GM18873 (cell line): ENCODE measurements at regions not wholly inside any gene's neighbourhood (a gene's known extent, or its start where the extent isn't known, plus 50 kb on each side); places are given as distances from the start of the nearest gene placed in this dataset.

Experiments used
- ATAC-seq: cut with Tn5 transposase; IDR thresholded peaks from one replicate; pipeline ENCODE4 v1.9.1; 2021; ENCODE audit warnings: mild to moderate bottlenecking, moderate library complexity, moderate number of reproducible peaks; ENCODE audit not compliant: unreplicated experiment, low FRiP score

DNA sequence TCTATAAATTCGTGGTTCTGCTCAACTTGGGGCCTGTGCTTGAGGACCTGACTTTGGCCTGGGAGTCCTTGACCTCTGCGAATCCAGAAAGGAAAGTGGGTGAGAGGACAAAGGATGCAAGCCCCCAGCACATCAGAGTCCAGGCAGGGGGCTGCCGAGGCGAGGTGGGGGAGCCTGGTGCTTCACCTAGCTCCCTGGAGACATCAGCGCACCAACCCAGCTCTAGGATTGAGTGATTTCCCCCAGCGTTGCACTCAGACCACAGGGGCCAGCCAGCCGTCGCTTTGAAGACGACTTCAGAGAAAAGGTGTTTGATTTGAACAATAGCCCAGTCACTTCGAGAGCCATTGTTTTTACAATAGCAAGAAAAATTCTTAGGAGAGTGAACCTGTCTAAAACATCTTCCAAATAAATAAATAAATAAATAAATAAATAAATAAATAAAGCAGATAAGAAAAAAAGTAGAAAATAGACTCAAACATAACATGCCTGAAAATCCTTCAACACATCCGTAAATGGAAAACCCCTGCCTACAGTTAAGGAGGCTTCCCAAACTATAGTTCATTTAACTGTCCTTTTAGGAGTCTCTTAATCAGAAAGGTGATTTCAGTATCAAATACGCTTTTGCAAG is 180.9 kb downstream of the RBFOX3 start:
- no peak for ATAC-seq

DNA sequence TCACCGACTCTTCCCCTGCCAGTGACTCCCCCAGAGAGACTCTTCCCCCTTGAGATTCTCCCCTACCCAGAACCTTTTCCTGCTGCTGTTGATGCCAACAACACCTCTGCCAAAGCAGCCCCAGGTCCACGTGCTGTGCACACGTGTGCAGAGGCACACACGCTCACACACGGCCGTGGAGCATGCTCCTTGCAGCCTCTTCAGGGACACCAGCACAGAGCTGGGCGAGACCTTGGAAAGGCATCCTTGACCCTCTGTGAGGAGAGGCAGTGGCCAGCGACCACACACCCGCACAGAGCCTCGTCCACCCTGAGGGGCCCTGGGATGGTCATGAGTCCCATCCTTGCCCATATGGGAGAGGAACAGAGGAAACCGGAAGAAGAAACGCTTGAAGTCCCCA is 181.9 kb downstream of the RBFOX3 start:
- no peak for ATAC-seq

DNA sequence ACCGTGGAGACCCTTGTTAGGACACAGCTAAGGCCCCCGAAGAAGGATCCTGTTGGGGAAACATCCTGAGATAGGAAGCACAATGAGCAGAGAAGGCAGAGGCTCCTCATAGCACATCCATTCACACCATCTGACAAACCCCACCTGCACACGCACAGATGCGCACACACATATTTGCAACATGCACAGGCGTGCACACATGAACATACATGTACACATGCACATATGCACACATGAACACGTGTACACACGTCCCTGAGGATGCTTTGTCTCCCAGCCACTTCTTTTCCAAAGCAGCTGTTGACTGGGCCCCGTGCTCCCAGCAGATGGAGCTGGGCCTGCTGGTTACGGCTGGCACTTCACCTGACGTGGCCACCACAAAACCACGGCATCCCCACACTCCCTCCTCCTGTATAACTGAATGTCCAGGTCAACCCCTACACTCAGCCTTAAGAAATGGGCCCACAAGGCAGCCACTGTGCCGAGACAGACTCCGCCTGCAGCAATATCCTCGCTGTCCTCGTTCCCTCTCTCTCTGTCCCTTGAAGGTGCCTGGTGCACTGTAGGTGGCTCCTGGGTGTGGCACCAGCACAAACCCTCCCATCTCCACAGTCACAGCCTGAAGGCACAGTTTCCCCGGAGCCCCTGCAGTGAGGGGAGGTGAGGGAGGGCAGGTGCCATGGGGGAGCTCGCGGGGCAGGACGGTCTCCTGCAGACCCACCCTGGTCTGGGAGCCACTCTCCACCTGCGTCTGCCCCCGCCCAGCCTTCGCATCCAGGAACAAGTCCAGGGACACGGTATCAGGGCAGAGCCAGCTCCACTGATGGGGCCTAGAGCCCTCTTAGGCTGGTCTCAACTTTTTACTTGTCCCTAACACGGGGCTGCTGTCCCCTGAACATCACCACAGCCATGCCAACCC is 183.0 kb downstream of the RBFOX3 start:
- ATAC-seq: no peak

DNA sequence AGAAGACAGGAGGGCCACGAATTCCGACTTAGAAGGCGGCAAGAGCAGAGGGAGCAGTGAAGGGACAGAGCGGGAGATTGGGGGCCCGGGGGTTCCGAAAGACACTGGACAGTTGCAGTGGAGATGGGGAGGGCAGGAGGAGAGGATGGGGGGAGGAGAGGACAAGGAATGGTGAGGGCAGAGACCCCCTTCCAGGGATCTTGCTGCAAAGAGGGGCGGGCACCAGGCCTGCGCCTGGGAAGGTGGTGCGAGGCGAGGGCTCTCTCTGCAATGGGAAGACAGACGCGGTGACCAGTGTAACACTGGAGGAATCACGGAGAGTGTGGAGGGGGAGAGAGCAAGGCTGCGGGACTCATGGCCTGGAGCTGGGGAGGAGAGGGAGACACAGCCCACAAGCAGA is 185.2 kb downstream of the RBFOX3 start:
- ATAC-seq: no peak

DNA sequence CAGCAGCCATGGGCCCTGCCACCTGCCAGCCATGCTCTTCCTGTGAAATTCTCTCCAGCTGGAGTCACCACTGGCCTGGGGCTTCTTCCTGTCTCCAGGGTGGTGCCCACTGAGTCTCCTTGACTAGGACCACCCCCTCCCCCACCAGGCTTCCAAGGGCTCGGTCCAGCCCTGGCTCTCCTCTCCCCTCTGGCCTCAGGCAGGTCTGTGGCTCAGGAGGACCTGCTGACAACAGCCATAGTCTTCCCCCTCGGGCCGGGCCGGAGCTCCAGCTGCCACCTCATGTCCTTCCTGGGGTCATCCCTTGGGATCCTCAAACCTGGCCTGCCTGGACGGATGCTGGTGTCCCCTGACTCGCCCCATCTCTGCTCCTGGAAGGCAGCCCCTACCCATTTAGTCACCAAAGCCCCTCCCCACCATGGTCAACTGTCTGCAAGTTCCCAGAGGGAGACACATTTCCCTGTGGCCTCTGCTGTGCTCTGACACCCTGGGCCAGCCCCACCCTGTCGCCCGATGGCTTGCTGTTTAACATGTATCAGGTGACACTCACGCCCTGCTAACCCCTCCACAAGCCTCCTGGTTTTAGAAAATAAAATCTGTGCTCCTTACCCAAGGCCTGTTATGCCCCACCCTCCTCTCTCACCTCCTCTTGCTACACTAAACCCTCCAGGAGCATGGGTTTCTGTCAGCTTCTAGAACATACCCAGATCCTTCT is 186.2 kb downstream of the RBFOX3 start:
- no peak for ATAC-seq

DNA sequence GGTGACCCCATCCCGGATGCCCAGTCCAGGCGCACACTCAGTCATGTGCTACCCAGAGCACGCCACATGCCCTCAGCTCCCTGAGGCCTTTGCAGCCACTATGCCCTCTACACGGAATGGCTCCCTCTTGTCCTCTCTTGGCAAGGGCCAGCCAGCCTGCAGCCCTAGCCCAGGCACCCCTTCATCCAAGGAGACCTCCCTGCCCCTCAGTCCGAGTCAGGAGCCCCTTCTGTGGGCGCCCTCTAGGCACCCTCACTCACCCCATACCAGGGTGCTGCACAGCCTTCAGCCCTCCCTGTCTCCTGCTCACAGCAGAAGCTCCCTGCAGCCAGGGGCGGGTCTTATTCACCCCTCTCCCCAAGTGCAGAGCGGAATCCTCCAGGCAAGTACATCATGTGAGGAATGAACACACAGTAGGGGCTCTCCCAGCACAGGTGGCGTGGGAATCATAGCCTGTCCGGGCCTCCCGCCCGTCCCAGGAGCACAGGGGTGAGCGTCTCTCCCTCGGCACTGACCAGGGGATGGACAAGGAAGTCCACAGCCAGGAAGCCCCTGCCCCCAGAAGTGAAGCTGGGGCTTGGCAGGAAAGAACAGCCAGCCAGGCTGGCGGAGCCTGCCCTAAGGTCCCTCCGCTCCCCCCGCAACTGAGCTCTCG is 186.9 kb downstream of the RBFOX3 start:
- ATAC-seq: no peak

DNA sequence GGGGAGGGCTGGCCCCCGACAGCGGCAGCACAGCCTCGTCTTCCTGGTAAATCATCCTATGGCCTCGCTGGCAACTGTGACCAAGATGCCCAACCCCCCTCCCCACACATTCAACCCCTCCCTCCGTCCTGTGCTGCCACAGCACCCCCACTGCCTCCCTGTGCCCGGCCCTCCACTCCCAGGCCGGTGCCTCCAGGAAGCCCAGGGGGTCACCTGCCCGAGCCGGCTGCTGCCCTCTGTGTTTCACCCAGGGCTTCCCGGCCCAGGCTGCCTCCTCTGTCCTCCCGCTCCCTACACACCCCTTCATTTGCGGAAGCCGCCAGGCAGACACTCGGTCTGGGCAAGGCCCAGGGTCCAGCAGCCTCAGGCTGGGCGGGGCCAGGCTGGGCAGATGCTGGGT is 188.6 kb downstream of the RBFOX3 start:
- ATAC-seq: no peak

DNA sequence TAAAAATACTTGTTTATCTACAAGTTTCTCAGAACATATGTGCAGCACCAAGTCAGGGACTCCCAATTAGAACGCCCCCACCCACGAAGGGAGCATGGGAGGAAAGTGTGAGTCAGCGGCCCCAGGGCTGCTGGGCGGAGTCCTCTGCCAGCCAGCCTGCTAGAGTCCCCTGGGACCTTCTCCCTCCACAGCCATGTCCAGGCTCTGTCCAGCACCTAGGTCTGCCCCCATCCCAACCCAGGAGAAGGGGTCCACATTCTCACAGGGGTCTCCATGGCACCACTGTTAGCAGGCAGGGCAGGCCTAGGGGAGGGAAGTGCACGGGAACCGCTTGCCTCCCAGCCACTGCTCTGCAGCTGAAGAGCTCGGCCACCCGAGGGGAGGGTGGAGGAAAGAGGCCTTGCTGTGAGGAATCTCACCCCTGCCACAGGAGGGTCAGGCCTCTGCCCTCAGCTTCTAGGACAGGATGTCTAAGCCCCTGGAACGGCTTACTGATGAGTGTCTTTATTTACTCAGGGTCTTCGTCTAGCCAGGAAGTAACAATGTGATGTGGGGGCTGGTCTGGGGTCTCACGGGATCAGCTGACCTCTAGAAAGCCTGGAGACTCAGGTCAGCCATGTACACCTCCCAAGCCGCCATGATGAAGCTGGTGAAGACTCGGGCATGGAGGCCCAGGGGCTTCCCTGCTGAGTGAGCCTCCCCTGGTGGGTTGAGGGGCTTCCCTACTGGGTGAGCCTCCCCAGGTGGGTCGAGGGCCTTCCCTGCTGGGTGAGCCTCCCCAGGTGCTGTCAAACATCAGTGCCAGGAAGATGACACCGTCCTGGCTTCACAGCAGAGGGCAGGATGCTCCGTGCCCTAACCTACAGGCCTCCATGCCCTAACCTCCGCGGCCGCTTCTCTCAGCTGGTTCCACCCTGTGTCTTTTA is 190.3 kb downstream of the RBFOX3 start:
- no peak for ATAC-seq

DNA sequence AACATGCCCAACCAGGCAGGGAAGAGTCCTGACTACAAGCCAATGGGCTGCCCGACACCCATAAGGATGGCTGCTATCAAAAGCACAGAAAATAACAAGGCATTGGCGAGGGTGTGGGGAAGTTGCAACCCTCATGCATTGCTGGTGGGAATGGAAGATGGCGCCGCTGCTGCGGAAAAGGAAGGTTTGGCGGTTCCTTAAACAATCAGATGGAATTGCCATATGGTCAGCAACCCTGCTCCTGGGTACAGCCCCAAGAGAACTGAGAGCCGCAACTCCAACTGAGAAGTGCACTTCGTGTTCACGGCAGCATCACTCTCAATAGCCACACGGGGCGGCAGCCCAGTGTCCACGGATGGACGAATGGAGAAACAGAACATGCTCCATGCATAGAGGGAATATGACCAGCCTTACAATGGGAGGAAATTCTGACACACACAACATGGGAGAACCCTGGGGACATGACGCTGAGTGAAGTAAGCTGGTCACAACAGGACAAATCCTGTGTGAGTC is 193.3 kb downstream of the RBFOX3 start:
- no peak for ATAC-seq

DNA sequence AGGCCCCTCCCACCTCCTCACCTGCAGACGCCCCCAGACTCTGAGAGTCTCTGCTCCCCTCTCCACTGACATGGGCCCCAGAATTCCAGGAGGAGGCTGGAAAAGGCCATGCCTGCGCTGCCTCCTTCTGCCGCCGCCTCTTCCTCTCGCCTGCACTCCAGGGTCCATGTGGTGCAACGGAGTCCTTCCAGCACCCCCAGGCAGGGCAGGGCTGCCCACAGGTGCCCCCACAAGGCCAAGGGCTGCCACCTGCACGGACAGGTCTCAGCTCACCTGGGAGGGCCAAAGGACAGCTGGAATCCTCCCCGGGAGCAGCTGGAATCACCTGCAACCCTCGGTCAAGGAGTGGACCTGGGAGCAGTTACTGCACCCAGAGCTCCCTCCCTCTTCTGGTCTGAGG is 194.9 kb downstream of the RBFOX3 start:
- no peak for ATAC-seq

DNA sequence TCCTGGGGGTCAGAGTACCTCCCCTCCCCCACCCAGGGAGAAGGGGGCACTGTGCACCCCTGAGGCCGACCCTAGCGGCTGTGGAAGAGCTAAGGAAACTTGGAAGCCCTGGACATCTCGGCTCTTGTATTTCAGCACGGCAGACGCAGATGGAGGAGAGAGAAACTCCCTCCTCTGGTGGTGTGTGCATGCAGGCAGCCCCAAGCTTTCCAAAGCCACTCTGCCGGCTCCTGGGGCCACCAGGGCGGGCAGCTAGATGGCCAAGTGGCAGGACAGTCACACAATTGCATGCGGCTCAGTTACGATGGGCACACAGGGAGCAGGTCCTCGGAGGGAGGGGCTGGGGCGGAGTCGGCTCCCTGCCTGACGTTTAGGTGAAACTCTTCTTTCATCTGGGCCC is 195.5 kb downstream of the RBFOX3 start:
- ATAC-seq: no peak

DNA sequence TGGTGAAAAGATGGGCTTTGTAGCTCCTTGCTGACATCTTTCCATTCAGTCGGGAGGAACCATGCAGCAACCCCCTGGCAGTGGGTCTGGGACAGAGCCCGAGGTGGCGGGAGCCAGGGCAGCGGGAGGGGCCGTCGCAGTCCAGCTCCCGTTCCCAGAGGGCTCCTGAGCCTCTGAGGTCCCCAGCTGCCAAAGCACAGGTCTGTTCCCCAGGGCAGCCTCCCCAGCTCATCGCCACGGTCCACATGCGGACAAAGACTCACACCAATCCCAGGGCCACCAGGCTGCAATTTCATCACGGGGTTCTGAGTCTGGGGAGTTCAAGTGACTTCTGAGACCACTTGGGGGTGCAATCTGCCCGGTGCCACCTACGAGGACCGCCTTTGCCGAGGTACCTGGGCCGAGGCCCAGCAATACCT is 196.0 kb downstream of the RBFOX3 start:
- ATAC-seq: no peak

DNA sequence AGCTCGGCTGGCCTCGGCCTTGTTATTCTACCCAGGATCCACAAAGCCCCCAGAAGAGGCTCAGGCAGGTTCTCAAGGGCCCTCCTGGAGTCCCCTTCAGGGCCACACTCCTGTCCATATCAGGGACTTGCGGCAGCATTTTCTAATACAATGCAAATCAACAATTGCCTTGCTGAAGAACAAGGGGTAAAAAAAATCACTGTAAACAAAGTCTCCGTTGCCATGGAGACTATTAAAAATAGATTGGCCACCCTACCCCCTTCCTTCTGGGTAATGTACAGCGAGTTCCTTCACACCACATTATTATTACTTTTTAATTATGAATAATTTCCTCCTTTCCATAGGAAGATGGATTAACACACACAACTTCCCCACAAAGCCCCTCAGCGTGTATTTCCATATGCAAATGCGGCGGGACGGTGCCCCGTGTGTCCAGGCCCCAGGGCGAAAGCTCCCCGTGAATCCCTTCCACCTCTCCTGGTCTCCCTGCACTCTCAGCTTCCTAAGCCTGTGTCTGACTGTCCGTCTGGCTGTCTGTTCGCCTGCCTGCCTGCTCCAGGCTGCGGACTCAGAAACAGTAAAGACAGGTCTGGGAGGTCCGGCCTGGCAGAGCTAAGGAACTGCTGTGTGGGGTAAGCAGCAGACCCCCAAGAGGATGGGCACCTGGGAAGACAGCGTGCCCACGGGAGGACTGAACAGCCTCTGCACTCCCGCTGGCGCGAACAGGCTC is 196.6 kb downstream of the RBFOX3 start:
- no peak for ATAC-seq

DNA sequence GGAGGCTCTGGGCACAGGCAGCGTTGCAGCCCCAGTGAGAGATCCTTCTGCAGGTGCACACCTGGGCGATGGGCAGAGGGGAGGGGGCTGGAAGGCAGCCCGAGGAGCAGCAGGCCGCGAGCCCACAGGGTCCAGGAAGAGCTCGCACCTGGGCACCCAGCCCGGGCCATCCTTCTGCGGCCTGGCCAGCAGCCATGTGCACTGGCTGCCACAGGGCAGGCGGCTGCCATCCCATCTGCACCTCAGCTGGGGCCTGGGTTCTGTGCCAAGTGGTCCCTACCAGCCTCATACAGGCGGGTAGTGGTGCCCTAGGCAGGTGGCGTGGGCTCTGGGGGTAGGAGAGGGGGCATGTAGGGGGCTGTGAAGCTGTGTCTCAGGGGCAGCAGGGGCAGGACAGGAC is 197.2 kb downstream of the RBFOX3 start:
- ATAC-seq: no peak

DNA sequence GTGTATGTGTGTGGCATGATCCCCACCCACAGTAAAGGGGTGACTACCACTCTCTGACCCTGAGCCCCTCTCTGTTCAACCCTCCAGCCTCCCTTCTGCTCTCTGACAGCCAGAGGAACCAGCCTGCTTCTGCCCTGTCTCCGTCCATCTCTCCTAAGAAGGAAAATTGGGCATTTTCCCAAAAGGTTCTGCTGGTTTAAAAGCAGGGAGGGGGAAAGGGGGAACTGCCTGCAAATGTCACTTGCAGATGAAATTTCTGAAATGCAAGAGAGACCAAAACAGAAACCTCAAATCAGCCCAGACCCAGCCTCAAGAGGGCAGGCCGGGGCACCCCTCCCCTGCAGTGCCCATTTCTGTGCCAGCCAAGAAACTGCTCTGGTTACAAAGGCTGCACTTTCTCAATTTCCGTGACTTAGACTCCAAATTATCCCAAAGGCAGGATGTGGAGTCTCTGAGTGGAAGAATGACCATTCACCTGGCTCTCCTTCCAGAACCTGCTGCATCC is 197.9 kb downstream of the RBFOX3 start:
- ATAC-seq: no peak

DNA sequence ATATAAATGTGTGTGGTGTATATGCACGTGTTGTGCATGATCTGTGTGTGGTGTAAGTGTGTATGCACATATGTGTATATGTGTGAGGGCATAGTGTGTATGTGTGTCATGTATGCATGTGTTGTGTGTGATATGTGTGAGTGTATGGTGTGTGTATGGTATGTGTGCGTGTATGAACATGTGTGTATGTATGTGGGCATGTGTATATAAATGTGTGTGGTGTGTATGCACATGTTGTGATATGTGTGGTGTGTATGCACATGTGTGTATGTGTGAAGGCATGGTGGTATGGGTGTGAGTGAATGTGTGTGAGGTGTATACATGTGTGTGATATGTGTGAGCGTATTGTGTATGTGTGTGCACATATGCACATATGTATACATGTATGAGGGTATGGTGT is 198.7 kb downstream of the RBFOX3 start:
- no peak for ATAC-seq

DNA sequence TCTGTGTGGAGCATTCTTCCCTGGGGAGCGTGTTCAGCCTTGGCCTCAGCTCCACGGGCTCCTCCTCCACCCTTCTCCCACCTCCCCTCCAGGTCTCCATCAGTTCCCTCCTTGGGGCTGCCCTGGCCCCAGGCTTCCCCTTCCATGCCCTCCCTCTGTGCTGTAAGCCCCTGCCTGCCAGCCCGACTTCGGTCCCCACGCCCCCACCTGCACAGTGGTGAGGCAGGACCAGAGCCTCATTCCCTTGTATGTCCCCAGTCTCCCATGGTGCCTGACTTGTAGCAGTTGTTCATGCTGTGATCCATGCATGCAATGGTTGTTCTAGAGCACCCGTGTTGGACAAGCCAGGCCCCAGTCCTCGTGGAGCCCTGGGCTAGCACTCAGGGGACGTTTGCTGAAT is 199.4 kb downstream of the RBFOX3 start:
- no peak for ATAC-seq

DNA sequence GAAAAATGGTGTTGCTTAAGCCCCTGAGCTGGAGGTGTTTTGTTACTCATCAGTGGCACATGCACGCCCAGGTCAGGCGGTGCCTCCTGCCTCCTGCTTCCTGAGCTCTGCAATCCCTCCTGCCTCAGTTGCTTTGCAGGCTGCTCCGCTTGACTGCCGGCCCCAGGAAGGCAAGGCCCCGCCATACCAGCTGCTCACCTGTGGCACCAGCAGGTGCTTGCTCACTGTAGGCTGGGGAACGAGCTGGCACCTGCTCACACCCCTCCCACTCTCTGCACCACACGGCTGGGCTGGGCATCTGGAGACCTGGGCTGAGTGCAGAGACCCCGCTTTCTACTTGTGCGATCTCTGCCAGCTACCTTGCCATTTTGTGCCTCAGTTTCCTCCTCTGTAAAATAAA is 200.2 kb downstream of the RBFOX3 start:
- no peak for ATAC-seq

DNA sequence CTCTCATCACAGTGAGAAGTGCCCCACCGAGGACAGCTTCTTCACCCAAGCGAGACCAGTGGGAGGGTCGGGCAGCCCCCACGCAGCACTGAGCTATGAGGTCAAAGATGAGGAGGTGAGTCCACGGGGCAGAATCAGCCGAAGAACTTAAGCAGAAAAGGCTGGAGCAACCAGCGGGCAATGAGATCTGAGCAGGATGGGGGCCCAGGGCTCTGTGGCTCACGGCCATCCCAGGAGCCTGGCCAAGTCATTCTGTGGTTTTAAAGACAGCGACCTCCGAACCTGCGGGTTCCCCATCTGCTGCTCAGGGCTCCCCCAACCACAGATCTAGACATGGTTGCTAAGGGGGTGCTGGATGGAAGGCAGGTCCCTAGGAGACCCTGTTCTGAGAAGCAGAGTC is 202.6 kb downstream of the RBFOX3 start:
- ATAC-seq: no peak
